ENCODE measurements at regions not wholly inside any gene's neighbourhood (a gene's known extent, or its start where the extent isn't known, plus 50 kb on each side); places are given as distances from the start of the nearest gene placed in this dataset.

DNA sequence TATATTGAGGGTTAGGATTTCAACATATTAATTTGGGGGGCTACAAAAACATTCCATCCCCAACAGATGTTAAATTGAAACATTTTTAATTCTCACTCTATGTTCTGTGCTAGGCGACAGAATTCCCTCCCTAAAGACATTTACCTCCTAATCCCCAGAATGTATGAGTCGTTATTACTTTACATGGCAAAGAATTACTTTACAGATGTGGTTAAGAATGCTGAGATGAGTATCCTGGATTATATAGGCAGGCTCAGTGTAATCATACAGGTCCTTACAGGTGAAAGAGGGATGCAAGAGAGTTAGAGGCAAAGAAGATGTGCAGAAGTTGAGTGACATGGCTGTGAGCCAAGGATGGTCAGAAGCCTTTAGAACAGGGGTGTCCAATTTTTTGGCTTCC, 974.1 kb upstream of the ACVR2A start:
- H3K9me3 ChIP-seq (ENCODE audit: low read depth, low read length, poor library complexity, severe bottlenecking): no peaks in the 10 kb centered on the region
- CTCF ChIA-PET: interaction anchor here (0.6 kb wide), 1 partner anchor 137 kb away, joined by 3 read pairs; no protein-coding TSS in a partner anchor
- BruUV-seq (replicated peaks): no TSS peak
- no peaks in the 10 kb centered on the region for H3K27me3 ChIP-seq (replicated peaks; ENCODE audit: insufficient read depth, low read depth, low read length, poor library complexity)
- POLR2A ChIA-PET (ENCODE audit: low non-redundant PET): no interaction called here
- TF ChIP-seq, protein P1, sequence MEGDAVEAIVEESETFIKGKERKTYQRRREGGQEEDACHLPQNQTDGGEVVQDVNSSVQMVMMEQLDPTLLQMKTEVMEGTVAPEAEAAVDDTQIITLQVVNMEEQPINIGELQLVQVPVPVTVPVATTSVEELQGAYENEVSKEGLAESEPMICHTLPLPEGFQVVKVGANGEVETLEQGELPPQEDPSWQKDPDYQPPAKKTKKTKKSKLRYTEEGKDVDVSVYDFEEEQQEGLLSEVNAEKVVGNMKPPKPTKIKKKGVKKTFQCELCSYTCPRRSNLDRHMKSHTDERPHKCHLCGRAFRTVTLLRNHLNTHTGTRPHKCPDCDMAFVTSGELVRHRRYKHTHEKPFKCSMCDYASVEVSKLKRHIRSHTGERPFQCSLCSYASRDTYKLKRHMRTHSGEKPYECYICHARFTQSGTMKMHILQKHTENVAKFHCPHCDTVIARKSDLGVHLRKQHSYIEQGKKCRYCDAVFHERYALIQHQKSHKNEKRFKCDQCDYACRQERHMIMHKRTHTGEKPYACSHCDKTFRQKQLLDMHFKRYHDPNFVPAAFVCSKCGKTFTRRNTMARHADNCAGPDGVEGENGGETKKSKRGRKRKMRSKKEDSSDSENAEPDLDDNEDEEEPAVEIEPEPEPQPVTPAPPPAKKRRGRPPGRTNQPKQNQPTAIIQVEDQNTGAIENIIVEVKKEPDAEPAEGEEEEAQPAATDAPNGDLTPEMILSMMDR (conservative IDR thresholded peaks at IDR 0.05; ENCODE audit: low read depth, low read length): no peak
- no peak for TF ChIP-seq EZH2 (IDR thresholded peaks at IDR 0.05; ENCODE audit: borderline replicate concordance, low read depth, low read length, poor library complexity, severe bottlenecking)
- intact Hi-C loops (cut with micrococcal nuclease; ENCODE audit: unreplicated experiment): no loop called here
- H3K4me3 ChIP-seq (ENCODE audit: low read depth, low read length, poor library complexity, severe bottlenecking): no peak overlapping the region
- DNase-seq (ENCODE audit: low spot score): no peak
- no peaks in the 10 kb centered on the region for H3K36me3 ChIP-seq (ENCODE audit: insufficient read depth, low read length, poor library complexity, severe bottlenecking)
- no peak overlapping the region for H3K27ac ChIP-seq (ENCODE audit: low read depth, low read length, poor library complexity, severe bottlenecking)
- no peaks in the 10 kb centered on the region for H3K4me1 ChIP-seq (ENCODE audit: insufficient read depth, low read length, poor library complexity, severe bottlenecking)

DNA sequence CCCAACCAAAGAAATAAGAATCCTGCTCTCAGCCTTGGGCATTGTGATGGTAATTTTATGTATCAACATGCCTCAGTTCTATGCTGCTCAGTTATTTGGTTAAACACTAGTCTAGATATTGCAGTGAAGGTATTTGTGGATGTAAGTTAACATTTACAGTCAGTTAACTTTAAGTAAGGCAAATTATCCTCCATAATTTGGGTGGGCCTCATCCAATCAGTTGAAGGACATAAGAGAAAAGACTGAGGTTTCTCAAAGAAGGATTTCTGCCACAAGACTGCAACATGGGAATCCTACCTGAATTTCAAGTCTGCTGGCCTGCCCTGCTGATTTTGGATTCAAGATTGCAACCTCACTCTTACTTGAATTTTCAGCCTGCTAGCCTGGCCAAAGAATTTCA, 975.5 kb upstream of the ACVR2A start:
- DNase-seq (ENCODE audit: low spot score): no peak
- POLR2A ChIA-PET (ENCODE audit: low non-redundant PET): no interaction called here
- Histone ChIP-seq H3K27ac (ENCODE audit: low read depth, low read length, poor library complexity, severe bottlenecking) (no peak overlapping the region), H3K36me3 (ENCODE audit: insufficient read depth, low read length, poor library complexity, severe bottlenecking) (no peaks in the 10 kb centered on the region), H3K4me3 (ENCODE audit: low read depth, low read length, poor library complexity, severe bottlenecking) (no peak overlapping the region), H3K4me1 (ENCODE audit: insufficient read depth, low read length, poor library complexity, severe bottlenecking) (no peaks in the 10 kb centered on the region), H3K9me3 (ENCODE audit: low read depth, low read length, poor library complexity, severe bottlenecking) (peaks cover 4% of the 10 kb centered on the region), H3K27me3 (replicated peaks; ENCODE audit: insufficient read depth, low read depth, low read length, poor library complexity) (no peaks in the 10 kb centered on the region)
- TF ChIP-seq, protein P1 (conservative IDR thresholded peaks at IDR 0.05; ENCODE audit: low read depth, low read length): no peak
- TF ChIP-seq EZH2 (IDR thresholded peaks at IDR 0.05; ENCODE audit: borderline replicate concordance, low read depth, low read length, poor library complexity, severe bottlenecking): no peak
- CTCF ChIA-PET: no interaction called here
- intact Hi-C loops (cut with micrococcal nuclease; ENCODE audit: unreplicated experiment): no loop called here
- BruUV-seq (replicated peaks): no TSS peak

DNA sequence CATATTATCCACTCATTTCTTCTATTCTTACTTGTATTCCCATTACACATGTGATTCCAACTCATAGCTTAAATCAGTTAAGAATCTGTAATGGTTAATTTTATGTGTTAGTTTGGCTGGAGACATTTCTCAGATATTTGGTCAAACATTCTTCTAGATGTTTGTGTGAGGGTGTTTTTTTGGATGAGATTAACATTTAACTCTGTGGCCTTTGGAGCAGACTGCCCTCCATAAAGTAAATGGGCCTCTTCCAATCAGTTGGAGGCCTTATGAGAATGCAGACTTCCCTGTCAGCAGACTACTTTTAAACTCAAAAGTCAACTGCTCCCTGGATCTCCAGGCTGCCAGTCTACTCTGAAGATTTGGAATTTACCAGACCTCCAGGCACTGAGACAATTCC, 976.8 kb upstream of the ACVR2A start:
- POLR2A ChIA-PET (ENCODE audit: low non-redundant PET): no interaction called here
- CTCF ChIA-PET: no interaction called here
- Histone ChIP-seq H3K36me3 (ENCODE audit: insufficient read depth, low read length, poor library complexity, severe bottlenecking) (no peaks in the 10 kb centered on the region), H3K9me3 (ENCODE audit: low read depth, low read length, poor library complexity, severe bottlenecking) (peaks cover 10% of the 10 kb centered on the region), H3K4me1 (ENCODE audit: insufficient read depth, low read length, poor library complexity, severe bottlenecking) (no peaks in the 10 kb centered on the region), H3K27ac (ENCODE audit: low read depth, low read length, poor library complexity, severe bottlenecking) (no peak overlapping the region), H3K4me3 (ENCODE audit: low read depth, low read length, poor library complexity, severe bottlenecking) (no peak overlapping the region), H3K27me3 (replicated peaks; ENCODE audit: insufficient read depth, low read depth, low read length, poor library complexity) (no peaks in the 10 kb centered on the region)
- TF ChIP-seq, protein P1 (conservative IDR thresholded peaks at IDR 0.05; ENCODE audit: low read depth, low read length): no peak
- no peak for TF ChIP-seq EZH2 (IDR thresholded peaks at IDR 0.05; ENCODE audit: borderline replicate concordance, low read depth, low read length, poor library complexity, severe bottlenecking)
- BruUV-seq (replicated peaks): no TSS peak
- intact Hi-C loops (cut with micrococcal nuclease; ENCODE audit: unreplicated experiment): no loop called here
- DNase-seq (ENCODE audit: low spot score): no peak
